ENCODE measurements at regions not wholly inside any gene's neighbourhood (a gene's known extent, or its start where the extent isn't known, plus 50 kb on each side); places are given as distances from the start of the nearest gene placed in this dataset.
"Not testable (repeated sequence)": the region's sequence is repeated elsewhere in the genome, so short reads cannot be mapped to it uniquely, and the experiment has no call there.

GRCh38 chr6:138656364-138657064 is 117.1 kb upstream of the CCDC28A start:
- DNase-seq (ENCODE audit: low read depth in 2 of 2): no peak

- DNase-seq (ENCODE audit: low read depth in 2 of 2): no peak
These were observed 116.5 kb upstream of the CCDC28A start for GRCh38 chr6:138657065-138657425.

DNA sequence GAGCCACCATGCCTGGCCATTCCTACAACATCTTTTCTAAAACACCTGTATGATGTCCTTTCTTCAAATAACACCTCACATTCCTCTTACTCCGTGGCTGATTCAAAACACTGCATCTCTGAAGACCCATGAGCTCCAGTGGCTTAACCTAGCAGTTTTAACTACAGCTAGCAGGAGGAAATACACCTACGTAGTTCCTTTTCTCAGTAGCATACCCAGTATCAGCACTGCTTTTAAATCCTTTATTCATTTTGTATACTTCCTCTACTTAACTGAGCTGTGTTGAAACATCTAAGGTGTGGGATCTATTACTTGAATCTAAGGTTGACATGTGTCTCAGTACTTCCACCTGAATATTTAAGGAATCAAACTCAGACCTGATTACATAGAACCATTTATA is 113.6 kb upstream of the CCDC28A start:
- DNase-seq (ENCODE audit: low read depth in 2 of 2): no peak

- no peak for DNase-seq (ENCODE audit: low read depth in 2 of 2)
These were observed 111.1 kb upstream of the CCDC28A start for GRCh38 chr6:138662471-138662870.

GRCh38 chr6:138663892-138664291 is 109.7 kb upstream of the CCDC28A start:
- DNase-seq (ENCODE audit: low read depth in 2 of 2): no peak

DNA sequence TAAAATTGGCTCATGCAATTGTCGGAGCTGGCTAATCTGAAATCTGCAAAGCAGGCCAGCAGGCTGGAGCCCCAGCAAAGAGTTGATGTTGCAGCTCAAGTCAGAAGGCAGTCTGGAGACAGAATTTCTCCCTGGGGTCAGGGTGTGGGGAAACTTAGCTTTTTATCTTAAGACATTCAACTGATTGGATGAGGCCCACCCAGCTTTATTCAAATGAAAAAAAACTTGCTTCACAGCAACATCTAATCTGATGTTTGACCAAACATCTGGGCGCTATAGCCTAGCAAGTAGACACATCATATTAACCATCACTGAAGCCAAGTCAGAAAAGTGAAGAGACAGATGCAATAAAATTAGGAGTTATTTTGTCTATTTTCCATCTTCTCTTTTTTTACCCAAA is 108.8 kb upstream of the CCDC28A start:
- DNase-seq (ENCODE audit: low read depth in 2 of 2): no peak

GRCh38 chr6:138666636-138667035 is 106.9 kb upstream of the CCDC28A start:
- no peak for DNase-seq (ENCODE audit: low read depth in 2 of 2)

GRCh38 chr6:138667408-138667807 is 106.2 kb upstream of the CCDC28A start:
- no peak for DNase-seq (ENCODE audit: low read depth in 2 of 2)

DNA sequence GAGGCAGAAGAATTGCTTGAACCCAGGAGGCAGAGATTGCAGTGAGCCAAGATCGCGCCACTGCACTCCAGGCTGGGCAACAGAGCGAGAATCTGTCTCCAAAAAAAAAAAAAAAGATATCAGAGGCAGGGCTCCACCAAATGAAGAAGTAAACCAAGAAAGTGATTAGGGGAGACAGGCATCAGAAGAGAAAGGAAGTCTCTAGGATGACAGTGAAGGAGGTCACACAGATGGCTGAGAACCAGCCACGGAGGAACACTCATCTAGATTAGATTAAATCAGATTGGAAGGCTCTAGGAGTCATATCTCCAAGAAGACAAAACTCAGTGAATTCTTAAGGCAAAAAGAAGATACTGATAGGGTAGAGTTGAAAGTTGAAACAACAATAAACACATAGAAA is 102.2 kb upstream of the CCDC28A start:
- DNase-seq (ENCODE audit: low read depth in 2 of 2): no peak

DNA sequence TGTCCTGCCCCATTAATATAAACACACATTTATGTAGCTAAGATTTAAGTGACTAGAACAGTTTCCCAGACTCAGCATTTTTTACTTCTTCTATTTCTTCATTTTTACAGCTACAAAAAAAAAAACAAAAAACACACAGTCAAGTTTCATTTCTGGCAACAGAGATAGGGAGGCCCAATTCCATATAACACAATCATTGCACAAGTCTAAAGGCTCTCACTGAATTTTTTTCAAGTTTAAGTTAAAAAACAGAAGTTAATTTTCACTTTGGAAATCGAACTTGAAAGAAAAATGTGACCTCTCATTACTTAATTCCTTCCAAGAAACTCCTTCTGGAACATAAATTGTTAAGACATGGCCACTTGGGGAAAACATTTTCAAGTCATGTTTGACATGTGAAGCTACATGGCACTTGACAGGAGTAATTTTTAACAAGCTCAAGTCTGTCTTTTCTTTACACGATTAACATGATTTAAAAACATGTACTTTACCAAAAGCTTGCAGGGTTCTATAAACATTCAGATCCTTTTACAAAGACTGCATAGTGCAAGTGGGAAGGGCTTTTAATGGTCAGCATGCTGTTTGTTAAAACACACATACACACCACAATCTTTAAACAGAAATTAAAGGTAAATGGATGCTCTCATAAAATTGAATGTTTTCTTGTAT is 100.1 kb upstream of the CCDC28A start:
- DNase-seq (ENCODE audit: low read depth in 2 of 2): no peak

GRCh38 chr6:138674444-138674843 is 99.1 kb upstream of the CCDC28A start:
- DNase-seq (ENCODE audit: low read depth in 2 of 2): not testable (repeated sequence)

DNA sequence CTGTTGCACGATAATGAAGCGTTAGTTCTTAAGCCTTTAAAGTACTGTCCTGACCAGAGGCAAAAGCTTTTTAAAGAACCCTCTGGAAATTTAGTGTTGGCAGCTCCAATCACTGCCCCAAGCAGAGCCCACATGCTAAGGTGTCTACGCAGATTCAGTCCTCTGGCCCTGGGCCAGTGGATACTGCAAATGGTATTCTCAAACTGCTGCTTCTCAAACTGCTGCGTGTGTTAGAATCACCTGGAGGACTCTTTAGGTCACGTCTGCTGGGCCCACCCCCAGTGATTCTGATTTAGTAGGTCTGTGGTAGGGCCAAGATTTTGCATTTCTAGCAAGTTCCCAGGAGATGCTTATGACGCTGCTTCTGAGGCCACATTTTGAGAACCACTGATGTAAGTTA is 96.0 kb upstream of the CCDC28A start:
- no peak for DNase-seq (ENCODE audit: low read depth in 2 of 2)

DNA sequence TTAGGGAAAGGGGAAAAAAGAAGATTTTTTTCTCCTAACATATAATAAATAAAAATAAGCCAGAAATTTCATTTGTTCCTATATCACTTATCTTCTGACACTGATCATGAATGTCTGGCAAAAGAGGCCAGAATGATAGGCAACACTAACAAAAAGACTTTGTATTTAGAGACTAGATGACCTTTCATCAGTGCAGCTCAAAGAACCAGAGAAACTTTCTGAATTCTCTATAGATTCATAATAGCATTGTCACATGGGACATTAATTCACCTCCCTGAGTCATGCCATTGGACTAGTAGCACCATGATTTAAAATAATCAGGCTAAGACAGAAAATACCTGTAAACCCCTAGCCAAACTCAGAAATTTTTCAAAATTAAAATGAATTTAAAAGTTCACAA is 95.4 kb upstream of the CCDC28A start:
- no peak for DNase-seq (ENCODE audit: low read depth in 2 of 2)

- DNase-seq (ENCODE audit: low read depth in 2 of 2): no peak
These were observed 93.5 kb upstream of the CCDC28A start for GRCh38 chr6:138680085-138680484.

- no peak for DNase-seq (ENCODE audit: low read depth in 2 of 2)
These were observed 91.9 kb upstream of the CCDC28A start for GRCh38 chr6:138681627-138682026.

DNA sequence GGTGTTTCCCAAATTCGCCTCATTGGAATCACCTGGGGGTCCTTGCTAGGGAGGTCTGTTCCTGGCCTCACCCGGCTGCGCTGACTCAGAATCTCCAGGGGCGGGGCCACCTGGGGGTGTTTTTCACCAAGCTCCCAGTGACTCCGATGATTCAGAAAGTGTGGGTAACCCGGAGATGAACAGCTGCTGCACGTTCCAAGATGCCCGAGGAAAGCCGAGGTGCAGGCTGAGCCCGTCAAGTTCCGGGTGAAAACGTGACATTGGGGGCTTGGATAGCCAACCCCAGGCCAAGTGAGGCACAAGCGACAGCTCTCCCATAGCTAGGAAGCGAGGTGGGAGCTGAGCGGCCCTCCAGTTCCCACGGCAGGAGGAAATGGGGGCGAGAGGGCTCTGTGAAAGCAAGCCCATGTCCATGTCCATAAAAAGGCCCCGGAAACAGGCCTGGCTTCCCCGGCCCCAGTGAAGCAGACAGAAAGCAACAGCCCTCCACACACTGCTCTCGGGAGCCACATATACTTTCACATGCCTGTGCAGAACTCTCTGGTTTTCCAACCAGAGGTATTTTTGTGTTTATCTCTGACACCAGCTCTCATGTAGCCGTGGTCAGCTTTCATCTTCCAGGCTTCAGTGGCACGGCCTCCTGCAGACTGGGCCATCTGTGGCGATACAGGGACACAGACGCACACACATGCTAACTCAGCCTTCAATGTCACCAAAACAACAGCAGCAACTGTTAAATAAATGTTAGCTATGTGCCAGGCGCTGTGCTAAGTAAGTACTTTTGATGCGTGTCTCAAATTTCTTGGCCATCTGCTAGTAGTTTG is 90.7 kb upstream of the CCDC28A start:
- no peak for DNase-seq (ENCODE audit: low read depth in 2 of 2)

DNA sequence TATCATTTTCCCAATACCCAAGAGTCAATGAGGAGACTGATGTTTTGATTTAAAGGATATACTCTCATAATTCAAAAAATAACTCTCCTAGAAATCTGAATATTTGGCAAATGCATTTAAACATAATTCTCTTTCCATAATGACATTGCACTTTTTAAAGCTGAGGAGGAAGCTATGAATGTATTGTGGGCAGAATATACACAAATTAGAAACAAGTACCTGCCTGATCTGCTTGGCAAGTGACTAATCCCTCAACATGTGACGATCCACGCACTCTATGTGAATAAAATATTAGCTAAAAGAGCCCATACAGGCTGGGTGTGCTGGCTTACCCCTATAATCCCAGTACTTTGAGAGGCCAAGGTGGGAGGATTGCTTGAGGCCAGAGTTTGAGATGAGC is 88.3 kb upstream of the CCDC28A start:
- DNase-seq (ENCODE audit: low read depth in 2 of 2): no peak

DNA sequence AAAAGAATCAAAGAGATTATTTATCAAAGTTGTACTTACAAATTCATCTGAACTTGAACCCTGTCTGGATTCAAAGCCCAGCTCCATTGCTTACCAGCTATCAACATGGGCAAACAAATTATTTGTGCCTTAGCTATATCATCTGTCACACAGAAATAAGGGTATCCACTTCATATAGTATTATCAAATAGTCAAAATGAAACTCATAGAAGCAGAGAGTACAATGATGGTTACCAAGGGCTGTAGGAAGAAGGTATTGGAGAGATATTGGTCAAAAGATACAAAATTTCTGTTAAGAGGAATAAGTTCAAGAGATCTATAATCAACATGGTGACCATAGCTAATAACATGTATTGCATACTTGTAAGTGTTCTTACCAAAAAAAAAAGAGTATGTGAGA is 87.8 kb upstream of the CCDC28A start:
- no peak for DNase-seq (ENCODE audit: low read depth in 2 of 2)

- DNase-seq (ENCODE audit: low read depth in 2 of 2): no peak
These were observed 85.0 kb upstream of the CCDC28A start for GRCh38 chr6:138688580-138688979.

DNA sequence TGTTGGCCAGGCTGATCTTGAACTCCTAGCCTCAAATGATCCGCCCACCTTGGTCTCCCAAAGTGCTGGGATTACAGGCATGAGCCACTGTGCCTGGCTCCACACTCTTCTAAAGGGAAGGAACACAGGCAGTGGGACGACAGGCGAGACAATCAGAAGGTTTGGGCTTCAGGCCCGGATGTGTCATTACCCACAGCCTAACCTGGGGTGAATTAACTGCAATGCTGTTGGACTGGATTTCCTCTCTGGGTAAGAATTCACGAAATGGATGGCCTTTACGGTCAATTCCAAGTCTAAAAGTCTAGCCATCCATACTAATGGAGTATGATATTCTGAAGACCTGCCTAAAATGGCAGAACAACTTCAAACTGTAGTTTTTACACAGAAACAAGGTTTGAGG is 83.7 kb upstream of the CCDC28A start:
- DNase-seq (ENCODE audit: low read depth in 2 of 2): no peak

DNA sequence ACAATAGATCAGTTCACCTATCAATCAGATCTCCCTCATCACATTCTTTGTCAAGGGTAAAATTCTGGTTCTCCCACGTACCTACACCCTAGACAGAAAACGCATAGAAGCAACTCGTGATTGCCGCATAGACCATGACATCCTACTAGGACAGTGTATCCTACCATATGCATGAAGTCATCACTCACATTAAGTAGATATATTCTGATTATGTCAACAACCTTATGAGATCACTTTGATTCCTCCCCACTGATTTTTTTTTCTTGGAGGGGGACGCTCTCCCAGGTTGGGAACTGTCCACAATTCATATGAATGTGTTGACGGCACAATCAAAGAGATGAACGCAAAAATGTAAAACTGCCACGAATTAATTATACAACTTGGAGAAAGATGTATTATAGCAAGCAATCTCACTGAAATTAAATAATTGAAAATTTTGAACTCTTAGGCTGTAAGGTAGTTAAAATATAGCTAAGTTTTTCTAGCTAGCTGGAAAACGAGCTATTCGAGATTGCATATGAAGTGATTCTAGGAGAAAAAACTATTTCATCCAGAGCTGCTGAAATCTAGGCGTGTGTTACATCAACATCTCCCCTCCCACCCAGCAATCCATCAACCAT is 82.5 kb upstream of the CCDC28A start:
- DNase-seq (ENCODE audit: low read depth in 2 of 2): no peak

- DNase-seq (ENCODE audit: low read depth in 2 of 2): peak; percentile 60 to 63
These were observed 81.9 kb upstream of the CCDC28A start for GRCh38 chr6:138691595-138692057.
